ENCODE measurements at regions not wholly inside any gene's neighbourhood (a gene's known extent, or its start where the extent isn't known, plus 50 kb on each side); places are given as distances from the start of the nearest gene placed in this dataset.

- TF ChIP-seq, protein P1, sequence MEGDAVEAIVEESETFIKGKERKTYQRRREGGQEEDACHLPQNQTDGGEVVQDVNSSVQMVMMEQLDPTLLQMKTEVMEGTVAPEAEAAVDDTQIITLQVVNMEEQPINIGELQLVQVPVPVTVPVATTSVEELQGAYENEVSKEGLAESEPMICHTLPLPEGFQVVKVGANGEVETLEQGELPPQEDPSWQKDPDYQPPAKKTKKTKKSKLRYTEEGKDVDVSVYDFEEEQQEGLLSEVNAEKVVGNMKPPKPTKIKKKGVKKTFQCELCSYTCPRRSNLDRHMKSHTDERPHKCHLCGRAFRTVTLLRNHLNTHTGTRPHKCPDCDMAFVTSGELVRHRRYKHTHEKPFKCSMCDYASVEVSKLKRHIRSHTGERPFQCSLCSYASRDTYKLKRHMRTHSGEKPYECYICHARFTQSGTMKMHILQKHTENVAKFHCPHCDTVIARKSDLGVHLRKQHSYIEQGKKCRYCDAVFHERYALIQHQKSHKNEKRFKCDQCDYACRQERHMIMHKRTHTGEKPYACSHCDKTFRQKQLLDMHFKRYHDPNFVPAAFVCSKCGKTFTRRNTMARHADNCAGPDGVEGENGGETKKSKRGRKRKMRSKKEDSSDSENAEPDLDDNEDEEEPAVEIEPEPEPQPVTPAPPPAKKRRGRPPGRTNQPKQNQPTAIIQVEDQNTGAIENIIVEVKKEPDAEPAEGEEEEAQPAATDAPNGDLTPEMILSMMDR (IDR thresholded peaks at IDR 0.05) = no peak
Measured at GRCh38 chr18:70822691-70823090, 533.8 kb downstream of the SOCS6 start.

GRCh38 chr18:70822117-70822516, 533.3 kb downstream of the SOCS6 start:
- TF ChIP-seq, protein P1 (IDR thresholded peaks at IDR 0.05) = no peak

DNA sequence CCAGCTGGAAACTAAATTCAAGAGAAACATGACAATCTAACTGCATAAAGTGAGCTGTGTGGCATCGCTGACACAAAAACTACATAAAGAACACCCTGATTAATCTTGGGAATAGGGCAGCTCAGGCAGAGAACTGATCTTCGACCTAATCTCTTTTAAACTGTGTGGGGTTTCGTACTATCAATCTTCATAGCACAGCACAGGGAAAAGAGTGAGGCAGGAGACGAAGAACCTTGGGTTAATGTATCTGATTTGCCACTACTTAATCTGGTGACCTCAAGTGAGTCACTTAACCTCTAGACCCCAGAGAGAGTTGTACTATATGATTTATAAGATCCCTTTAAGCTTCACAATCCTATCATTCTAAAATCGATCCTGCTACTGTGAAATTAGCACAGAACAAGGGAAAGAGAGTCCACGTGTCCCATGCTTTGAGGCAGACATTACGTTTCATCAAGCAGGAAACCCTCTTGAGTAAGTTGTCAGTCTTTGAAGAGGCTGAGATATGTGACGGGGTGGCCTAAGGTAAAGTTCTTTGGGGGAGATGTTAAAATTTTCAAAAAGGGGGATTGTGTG, 519.7 kb downstream of the SOCS6 start:
- TF ChIP-seq, protein P1 (IDR thresholded peaks at IDR 0.05) = no peak

GRCh38 chr18:70781860-70782453, 493.1 kb downstream of the SOCS6 start:
- TF ChIP-seq, protein P1 (IDR thresholded peaks at IDR 0.05) = peak; percentile 84

DNA sequence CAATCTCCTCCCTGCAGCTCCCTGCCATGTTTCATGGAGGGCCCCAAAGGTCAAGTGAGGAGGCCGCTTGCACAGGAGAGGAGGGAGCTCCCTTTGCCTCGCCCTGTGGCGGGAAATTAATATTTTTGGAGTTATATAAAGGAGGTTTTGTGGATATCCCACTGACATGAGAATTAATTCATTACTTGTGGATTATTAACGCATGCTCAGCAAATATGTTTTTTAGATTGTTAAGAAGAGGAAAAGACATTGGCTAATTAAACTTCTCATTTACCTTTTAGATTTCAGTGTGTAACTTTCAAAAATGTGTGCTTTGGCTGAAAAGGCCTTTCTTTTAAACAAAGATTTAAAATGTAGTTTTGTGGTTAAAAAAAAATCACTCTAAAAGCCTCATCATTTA, 474.0 kb downstream of the SOCS6 start:
- TF ChIP-seq, protein P1 (IDR thresholded peaks at IDR 0.05) = no peak

DNA sequence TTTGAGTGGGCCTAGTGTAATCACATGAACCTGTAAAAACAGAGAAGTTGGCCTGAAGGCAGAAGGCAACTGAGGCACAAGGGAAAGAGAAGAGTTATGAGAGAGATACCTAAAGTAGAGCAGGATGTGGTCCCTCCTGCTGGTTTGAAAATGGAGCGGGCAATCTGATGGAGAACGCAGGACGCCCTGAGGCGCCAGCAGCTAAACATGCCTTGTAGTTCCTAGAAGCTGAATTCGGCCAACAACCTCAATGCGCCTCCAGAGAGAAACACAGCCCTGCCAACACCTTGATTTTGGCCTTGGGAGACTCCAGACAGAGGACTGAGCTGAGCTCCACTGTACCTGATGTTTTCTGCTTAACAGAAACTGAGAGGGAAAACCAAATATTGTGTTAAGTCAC, 469.9 kb downstream of the SOCS6 start:
- TF ChIP-seq, protein P1 (IDR thresholded peaks at IDR 0.05) = no peak

- TF ChIP-seq, protein P1 (IDR thresholded peaks at IDR 0.05) = no peak
Measured at GRCh38 chr18:70754486-70754885, 465.6 kb downstream of the SOCS6 start.

- TF ChIP-seq, protein P1 (IDR thresholded peaks at IDR 0.05) = no peak
Measured at GRCh38 chr18:70732916-70733315, 444.1 kb downstream of the SOCS6 start.
